GM18867 (cell line): ENCODE measurements at regions not wholly inside any gene's neighbourhood (a gene's known extent, or its start where the extent isn't known, plus 50 kb on each side); places are given as distances from the start of the nearest gene placed in this dataset.
"Not testable (repeated sequence)": the region's sequence is repeated elsewhere in the genome, so short reads cannot be mapped to it uniquely, and the experiment has no call there.

Source experiments
- ATAC-seq: cut with Tn5 transposase; IDR thresholded peaks from one replicate; pipeline ENCODE4 v1.9.1; 2021; ENCODE audit warnings: mild to moderate bottlenecking, moderate library complexity; ENCODE audit not compliant: unreplicated experiment

DNA sequence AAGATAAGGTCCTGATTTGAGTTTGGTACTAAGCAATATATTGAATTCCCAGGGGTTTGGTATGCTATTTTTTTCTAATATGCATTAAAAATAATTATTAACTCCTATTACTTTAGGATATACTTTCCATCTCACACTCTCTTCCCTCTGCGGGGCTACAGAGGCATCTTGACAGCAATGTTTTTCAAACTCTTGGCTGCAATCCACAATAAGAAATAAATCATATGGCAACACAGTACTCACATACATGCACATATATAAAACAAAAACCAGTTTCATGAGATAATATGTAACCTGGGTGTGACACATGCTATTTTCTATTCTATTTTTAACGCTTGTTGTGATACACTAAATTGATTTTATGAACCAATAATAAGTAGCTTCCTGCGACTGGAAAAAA is 189.5 kb downstream of the UNC5CL start:
- no peak for ATAC-seq

GRCh38 chr6:40848868-40849514 is 190.0 kb downstream of the UNC5CL start:
- no peak for ATAC-seq

- ATAC-seq: no peak
Observed at GRCh38 chr6:40848038-40848437, 191.0 kb downstream of the UNC5CL start.

- no peak for ATAC-seq
Observed at GRCh38 chr6:40845553-40845952, 193.5 kb downstream of the UNC5CL start.

DNA sequence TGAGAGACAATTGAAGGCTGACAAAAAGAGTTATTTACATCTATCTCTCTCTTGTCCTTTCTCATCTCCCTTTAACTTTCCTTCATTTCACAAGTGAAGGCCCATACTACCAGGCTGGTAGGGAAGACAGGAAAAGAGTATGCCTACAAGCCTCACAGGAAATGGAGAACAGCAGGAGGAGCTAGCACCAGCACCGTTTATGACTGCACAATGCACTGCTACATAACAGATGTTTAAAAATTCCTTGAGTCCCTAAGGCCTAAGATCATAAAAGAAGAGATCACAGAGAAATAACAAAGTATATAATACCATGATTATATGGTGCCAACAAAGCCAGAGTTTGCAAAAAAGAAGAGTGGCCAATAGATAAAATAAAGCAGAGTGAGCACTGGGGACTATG is 194.8 kb downstream of the UNC5CL start:
- ATAC-seq: no peak

DNA sequence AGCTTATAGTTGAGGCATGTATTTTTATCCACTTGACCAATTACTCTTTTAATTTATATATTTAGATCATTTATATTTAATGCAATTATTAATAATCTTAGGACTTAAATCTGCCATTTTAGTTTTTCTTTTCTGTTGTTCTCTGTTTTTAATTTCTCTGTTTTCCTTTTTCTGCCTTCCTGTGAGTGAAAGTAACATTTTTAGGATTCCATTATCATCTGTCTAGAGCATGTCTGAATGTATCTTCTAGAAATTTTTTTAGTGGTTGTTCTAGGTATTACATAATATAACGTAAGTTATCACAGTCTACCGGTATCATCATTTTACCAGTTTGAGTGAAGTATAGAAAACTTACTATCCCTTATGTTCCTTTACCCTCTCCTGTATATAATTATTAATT is 197.3 kb downstream of the UNC5CL start:
- no peak for ATAC-seq

- ATAC-seq: no peak
Observed at GRCh38 chr6:40832691-40833090, 206.3 kb downstream of the UNC5CL start.

DNA sequence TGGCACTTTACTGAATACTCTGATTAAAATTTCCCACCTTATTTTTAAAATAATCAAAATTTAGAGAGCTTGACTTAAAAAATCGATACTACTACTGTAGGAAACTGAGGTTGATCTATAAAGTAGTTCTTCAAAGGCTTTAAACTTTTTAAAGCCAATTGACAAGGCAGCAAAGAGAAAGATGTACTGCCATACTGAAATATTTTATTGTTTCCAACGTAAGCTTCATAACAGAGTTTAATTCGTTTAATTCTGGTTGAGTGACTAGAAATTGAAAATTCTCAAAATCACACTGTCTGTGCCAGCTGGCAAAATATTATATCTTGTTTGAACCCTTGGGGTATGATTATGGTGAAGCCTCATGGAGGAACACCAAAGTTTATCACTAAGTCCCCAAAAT is 207.6 kb downstream of the UNC5CL start:
- ATAC-seq: no peak

DNA sequence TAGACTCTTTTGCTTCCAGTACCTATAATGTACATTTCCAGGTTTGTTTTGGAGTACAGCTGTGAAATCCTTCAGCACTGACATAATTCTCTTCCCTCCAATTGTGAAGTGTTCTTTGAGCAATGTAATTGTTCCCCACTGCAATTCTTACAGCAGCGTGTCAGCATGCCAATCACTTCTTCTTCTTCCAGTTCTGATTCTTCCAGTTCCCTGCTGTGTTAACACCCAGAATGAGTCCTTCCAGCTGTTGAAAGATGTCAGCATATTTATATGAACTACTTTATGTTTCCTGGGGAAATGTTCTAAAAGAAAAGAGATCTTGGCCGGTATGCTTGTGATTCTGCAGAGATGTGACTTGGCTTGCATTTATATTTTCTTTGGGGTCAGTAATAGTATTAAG is 213.9 kb downstream of the UNC5CL start:
- no peak for ATAC-seq

- not testable (repeated sequence) for ATAC-seq
Observed at GRCh38 chr6:40823917-40824891, 214.8 kb downstream of the UNC5CL start.

DNA sequence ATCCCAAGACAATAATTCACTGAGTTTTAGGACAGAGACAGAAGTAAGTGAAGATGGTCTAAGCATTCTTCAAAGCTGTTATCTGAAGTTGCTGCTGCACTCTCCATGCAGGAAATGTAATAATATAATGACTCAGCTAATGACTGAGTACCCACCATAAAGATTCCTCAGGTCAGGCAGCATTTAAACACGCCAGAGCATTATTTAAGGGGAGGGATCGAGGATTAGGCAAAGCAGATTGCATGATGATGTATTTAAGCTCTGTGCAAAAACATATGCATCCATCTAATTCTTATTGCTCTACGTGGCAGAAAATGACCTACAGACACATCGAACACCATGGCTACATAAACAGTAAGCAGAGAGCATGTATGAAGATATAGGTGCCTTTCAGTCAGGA is 216.4 kb downstream of the UNC5CL start:
- no peak for ATAC-seq

DNA sequence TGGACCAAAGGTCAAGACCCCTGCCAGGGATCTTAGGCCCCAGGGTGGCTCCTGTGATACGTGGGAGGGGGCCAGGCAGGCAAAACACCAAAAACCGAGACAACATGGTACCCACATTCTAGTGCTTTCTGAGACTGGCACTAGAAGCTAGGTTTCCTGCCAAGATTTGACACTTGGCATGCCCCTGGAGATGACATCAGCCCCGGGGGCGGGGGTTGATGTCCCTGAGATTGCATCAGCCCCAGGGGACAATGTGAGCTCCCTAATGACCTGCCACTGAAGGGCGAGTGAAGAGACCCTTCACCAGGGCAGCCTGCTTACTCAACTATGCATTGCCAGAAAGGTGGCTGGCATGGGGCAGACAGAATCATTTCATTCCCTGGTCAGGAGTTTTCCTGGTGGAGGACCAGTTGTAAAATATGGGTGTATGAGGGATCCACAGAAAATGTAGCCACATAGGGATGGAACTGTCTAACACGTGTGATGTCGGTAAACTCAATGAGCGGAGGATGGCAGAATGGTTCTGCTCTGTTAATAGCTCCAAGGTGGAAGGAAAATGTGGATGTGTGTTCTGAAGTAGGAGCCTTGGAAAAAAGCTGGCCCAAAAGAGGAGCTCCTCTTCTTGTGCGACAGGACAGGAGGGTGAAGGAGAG is 219.7 kb downstream of the UNC5CL start:
- no peak for ATAC-seq

DNA sequence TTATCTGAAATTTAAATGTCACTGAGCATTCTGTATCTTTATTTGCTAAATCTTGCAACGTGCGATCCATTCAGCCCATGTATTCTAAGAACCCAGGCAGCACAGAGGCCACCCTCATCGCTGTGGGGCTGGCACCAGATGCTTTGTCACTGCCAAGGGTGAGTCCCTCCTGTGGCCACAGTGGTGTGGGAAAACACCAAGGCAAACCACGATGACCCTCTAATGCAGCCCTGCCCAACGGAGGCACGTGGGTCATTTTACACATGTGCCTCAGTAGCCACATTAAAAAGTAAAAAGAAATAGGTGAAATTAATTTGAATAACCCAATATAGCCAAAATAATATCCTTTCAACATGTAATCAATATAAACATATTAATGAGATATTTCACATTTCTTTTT is 221.7 kb downstream of the UNC5CL start:
- ATAC-seq: no peak

DNA sequence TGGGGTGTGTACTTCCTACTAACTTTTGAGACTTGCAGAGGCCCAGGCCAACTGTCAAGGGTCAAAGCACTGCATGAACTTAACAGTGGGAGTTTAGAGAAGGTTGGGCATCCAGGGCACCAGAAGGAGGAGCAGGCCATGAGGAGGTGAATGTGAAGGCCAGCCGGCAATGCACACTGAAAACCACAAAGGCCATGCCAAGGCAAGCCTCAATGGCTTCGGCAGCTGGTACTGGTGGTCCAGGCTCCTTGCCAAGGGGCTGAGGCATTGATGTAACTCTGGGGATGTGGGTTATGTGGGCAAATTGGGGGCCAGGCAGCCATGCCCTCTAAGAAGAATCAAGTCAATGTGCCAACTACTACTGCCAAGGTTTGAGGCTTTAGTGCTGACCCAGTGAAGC is 222.4 kb downstream of the UNC5CL start:
- no peak for ATAC-seq

DNA sequence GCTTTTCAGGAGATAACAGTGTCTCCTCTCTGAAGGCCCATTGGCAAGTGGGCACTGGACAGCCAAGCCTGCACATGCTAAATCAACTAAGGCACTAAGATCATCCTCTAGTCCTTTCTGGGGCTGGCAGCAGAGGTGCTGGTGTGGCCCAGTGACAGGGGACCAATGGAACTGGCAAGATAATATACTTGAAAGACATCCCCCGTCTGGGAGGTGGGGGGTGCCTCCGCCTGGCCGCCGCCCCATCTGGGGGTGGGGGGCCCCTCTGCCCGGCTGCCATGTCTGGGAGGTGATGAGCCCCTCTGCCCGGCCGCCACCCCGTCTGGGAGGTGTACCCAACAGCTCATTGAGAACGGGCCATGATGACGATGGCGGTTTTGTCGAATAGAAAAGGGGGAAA is 223.3 kb downstream of the UNC5CL start:
- ATAC-seq: no peak

DNA sequence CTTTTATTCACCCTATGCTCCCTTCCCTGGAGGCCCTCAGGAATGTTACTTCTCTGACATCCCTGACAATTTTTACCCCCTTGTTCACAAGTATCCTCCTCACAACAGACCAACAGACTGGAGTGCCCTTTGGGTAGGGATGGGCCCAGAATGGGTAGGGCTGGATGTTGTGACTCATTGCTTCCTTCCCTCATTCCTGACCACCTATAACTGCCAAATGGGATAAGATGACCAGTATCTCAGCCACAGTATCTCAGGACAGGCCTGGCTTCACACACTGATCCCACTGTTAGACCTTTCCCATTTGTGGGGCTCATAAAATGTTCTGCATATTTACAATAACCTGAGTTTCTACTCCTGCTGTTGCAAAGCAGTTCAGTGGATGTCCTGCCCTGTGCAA is 223.0 kb upstream of the LRFN2 start:
- no peak for ATAC-seq

DNA sequence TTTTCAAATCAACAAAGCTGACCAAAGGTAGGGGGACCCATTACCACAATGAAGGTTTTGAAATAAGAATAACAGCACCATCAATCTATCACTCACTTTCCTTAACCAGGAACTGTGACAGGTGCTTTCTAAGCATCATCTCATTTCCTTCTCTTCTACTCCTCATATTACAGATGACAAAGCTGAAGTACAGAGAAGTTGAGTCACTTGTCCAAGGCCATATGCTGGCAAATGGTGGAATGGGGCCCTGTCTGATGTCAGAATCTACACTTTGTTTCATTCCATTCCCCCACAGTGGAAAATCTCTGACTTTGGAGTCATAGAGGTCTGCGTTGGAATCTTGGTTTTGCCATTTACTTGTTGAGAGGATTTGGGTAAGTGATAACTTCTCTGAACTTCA is 222.5 kb upstream of the LRFN2 start:
- no peak for ATAC-seq

DNA sequence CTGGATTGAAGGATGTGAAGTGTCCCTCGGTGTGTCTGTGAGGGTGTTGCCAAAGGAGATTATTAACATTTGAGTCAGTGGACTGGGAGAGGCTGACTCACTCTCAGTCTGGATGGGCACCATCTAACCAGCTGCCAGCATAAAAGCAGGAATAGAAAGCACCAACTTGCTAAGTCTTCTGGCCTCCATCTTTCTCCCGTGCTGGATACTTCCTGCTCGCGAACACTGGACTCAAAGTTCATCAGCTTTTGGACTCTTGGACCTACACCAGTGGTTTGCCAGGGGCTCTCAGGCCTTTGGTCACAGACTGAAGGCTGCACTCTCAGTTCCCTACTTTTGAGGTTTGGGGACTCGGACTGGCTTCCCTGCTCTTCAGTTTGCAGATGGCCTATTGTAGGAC is 220.3 kb upstream of the LRFN2 start:
- no peak for ATAC-seq

DNA sequence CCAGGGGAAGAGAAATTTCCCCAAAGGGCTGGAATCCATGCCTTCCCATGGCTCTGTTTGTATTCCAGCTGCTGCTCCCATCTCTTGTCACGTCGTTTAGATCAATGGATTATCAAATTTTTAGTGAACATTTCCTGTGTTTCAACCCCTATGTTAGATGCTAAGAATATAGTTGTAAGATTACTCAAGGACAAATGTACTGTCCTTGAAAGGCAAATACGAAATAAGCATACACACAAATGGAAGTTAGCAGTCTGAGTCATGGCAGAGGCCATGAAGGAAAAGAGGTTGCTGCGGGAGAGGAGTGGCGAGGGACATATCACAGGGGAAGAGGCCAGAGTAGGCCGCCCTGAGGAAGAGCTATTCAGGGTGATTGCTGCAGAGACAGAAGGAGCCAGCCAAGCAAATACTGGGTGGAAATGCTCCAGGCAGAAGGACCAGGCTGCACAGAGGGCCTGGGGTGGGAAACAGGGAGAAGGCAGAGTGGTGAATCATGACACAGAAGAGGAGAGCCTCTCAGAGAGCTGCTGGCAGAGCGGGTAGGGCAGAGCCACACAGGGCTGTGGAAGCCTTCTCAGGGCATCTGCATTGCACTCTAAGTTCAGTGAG is 219.2 kb upstream of the LRFN2 start:
- no peak for ATAC-seq

DNA sequence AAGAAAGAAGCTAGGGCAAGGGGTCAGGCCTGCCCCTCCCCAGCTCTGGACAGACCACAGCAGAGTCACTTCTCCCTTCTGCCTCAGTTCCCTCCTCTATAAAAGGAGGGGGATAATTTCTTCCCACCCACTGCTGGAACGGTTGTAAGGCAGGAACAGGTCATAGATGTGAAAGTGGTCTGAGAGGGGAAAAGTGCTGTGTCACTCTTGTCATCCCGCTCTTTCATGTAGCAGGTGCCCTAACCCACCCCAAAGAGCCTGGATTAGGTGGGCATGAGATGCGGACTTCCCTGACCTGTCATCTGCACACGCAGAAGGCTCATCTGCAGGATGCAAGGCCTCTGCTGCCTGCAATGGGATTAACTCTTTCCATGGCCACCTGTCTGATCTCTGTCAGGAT is 218.2 kb upstream of the LRFN2 start:
- no peak for ATAC-seq

GRCh38 chr6:40804905-40805304 is 217.7 kb upstream of the LRFN2 start:
- ATAC-seq: no peak
